ENCODE measurements at regions not wholly inside any gene's neighbourhood (a gene's known extent, or its start where the extent isn't known, plus 50 kb on each side); places are given as distances from the start of the nearest gene placed in this dataset.

DNA sequence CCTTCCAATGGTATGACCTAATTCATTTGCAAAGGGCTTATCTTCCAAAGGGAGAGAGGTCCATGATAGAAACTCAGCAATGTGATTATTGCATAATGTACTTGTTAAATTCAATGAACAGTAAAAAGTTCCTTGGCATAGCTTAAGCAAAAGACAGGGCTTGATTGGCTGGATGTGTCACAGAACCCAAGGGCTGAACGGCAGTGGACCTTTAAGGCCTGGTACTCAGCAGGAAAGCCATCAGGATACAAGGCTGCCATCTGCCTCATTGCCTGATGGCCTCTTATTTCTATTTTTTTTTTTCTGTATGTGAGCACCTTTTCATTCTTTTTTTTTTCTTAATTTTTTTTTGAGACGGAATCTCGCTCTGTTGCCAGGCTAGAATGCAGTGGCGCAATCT lies 208.9 kb upstream of the WSCD1 start:
- DNase-seq = no peak

GRCh38 chr17:5861854-5862253 lies 208.3 kb upstream of the WSCD1 start:
- DNase-seq = no peak

DNA sequence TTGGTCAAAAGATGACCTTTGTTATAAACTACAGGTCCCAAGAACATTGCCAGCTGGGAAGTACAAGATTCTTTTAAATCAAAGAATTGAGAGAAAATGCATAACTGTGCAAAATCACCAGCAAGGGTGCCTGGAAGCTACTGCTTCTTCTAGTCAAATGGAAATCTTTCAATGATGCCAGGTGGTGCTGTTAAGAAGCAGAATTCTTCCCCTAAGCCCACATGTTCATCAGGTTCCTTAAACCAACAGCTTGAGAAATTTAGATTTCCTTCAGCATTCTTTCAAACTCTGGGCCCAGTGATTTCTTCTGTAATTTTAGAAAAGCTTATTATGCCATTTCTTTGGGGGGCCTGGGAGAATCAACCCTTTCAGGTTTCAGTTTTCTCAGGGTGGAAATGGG lies 207.8 kb upstream of the WSCD1 start:
- DNase-seq = no peak

GRCh38 chr17:5864741-5865657 lies 205.2 kb upstream of the WSCD1 start:
- DNase-seq = no peak

DNA sequence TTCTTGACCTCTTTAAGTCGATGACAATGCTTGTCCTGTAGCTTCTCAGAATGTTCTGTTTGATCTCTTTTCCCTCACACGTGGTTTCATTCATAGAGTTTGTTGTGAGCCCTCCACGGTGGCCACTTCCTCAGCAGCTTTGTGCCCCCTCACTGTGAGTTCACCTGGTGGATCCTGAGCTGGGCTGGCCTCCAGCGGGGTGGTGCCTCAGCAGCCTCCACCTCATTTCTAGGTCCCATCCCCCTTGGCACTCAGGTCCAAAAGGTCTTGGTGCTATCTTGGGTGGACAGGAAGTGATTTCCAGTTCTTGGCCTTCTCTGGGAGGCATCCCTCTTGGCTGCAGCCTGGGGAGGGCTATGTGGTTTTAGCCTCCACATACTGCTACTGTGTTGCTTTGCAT lies 203.2 kb upstream of the WSCD1 start:
- no peak for DNase-seq

DNA sequence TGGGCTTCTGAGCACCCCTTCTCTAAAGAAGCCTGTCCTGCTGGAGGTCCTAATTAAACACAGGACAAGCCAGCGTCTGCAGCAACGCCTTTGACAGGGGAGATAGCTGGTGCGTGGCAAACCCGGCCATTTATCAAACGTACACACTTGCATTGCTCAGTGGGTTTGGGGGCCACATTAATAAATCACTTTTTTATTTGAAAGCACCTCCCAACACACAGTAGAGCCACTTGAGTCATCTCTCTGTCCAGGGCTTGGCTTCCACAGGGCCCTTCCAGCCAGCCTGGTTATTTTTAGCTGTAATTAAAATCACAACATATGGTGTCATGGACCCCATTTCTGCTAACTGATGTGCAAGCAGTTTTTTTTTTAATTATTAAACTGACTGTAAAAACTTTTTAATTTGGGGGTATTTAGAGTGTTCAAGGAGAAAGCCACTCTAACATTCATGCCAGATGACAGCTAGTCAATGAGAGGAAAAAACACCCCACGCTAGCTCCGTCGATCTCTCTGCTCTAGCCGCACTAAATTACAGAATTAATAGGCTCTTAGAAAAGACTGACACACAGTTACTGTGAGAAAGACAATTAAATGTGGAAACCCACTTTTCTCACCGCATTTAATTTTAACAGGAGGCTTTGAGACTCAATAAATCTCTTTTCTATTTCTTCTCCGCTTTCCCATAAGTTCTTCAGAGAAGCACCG lies 201.0 kb upstream of the WSCD1 start:
- no peak for DNase-seq

DNA sequence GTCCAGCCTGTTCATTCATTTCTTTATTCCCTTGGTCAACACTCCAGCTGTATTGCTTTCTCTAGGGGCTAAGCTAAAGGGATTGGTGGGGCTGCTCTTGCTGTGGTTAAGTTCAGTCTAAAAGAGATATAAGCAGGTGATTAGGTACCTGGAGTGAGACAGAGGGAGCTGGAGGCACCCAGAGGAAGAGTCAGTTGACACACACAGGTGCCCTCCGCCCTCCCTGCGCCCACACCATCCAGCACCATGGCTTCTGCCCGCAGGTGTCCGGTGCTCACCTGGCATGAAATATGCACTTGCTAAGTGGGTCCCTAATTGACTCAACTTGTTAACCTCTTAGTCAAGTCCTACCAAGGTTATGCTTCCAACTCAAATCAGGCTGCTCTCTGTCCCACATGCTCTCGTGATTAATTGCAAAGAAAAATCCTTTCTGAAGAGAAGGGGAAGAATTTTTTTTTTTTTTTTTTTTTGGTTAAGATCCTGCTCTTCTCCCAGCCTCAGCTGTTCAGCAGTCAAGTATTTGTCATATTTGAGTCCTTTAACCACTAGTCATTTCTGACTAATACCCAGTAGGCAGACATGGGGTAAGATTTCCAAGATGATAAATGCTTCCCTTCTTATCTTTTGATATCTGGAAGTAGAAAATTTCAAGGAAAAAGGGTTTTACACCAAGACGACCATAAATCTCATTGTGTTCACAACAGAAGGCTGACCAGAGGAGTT lies 199.8 kb upstream of the WSCD1 start:
- DNase-seq = no peak

DNA sequence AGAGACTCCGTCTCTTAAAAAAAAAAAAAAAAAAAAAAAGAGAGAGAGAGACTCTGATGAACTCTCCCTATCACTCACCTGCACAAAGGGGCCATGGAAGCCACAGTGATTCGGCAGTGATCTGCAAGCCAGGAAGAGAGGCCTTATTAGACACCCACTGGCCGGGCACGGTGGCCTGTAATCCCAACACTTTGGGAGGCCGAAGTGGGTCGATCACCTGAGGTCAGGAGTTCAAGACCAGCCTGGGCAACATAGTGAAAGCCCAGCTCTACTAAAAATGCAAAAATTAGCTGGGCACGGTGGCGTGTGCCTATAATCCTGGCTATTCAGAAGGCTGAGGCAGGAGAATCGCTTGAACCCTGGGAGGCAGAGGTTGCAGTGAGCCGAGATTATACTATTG lies 198.5 kb upstream of the WSCD1 start:
- DNase-seq = no peak

- DNase-seq = no peak
Measured at GRCh38 chr17:5872831-5873230, 197.3 kb upstream of the WSCD1 start.

- no peak for DNase-seq
Measured at GRCh38 chr17:5873781-5874180, 196.4 kb upstream of the WSCD1 start.

GRCh38 chr17:5874486-5874885 lies 195.7 kb upstream of the WSCD1 start:
- DNase-seq = peak in 17 of 58 donors; percentile 13 to 68 (median 27)

DNA sequence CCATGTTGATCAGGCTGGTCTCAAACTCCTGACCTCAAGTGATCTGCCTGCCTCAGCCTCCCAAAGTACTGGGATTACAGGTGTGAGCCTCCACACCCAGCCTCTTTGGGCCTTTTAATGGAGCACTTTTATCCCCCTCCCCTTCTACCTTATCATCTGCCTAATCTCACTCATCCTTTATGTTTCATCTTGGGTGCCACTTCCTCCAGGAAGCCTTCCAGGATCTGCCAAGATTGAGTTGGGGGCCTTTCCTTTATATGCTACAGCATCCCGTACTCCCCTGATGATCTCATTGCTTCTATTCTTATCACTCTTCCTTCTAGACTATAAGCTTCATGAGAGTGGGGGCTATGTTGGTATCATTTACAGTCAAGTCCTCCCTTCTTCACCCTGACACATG lies 192.8 kb upstream of the WSCD1 start:
- no peak for DNase-seq

DNA sequence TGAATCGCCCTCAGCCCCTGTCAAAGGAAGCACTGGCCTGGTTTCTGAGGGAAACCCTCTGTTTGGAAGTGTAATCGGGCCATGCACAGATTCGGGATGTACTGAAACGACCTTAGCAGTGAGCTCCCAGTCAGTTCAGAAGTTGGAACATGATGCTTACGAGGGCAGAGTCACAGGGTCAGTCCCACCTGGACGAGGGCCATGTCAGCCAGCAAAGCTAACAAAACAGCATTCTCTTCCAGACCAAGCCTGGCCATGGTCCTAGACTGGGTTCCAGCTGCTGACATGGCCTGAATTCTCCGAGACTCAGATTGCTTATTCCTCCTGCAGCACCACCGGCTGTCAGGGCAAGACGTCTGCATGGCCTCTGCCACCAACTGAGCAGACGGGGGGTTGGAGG lies 192.2 kb upstream of the WSCD1 start:
- peak in 54 of 58 donors; percentile 10 to 92 (median 71) for DNase-seq

DNA sequence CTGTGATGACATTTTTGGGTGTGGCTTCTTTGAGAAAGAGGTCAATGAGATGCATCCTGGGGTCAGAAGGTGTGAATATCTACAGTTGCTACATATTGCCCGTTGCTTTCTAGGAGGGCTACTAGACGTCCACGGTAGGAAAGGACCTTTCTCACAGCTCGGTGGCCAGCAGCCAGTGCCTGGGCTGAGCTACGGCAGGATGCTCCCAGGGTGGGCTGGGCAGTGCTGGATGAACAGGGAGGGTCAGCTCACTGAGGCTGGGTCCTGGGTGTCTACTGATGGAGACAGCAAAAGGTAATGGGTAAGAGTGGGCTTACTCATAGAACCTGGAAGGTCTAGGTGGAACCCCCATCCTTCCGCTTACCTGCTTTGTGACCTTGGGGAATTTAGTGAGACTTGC lies 188.3 kb upstream of the WSCD1 start:
- DNase-seq = no peak

DNA sequence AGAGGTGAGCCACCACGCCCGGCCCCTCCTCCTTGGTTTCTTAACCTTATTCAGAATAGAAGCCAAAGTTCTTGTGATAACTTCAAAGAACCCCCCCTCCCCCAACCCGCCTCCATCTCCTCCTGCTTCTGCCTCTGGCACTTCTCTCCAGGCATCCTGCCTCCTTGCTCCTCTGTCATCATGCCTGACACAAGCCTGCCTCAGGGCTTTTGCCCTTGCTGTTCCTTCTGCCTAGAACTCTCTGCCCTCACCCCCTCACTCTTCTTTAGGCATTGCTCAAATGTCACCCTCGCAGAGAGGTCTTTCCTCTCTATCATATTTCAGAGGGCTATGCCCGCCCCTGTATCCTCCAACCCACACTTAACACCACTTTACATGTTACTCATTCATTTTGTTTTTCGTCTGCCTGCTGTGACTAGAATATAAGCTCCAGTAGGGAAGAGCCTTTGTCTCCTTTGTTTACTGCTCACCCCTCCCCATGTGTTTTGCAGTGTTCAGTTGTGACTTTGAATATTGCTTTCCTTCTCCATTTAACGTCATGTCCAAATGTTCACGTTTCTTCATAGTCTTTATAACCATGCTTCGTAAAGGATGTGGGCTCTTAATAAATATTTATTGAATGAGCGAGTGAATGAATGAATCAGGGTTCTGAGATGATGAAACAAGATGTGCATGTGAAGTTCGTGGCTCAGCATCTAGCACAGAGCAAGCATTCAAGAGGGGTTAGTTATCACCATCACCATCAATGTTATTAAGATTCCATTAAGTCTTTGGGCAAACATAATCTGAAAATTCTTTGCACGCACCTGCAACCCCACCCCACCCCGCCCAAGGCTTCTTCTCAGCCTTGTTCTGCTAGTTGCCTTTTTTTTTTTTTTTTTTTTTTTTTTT lies 186.2 kb upstream of the WSCD1 start:
- no peak for DNase-seq

- DNase-seq = no peak
Measured at GRCh38 chr17:5885336-5885735, 184.8 kb upstream of the WSCD1 start.

DNA sequence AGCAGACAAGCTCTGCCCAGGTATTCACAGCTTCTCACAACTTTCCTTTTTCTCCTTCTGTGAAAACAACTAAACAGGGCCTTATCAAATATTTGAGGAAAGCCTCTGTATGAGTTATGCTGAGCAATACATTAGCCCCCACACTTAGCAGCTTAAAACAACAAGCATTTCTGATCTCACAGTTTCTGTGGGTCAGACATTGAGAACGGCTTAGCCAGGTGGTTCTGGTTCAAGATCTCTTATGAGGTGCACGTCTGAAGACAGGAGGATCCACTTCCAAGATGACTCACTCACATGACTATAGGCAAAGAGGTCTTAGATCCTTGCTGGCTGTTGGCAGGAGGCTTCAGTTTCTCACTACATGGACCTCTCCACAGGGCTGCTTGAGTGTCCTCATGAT lies 181.4 kb upstream of the WSCD1 start:
- no peak for DNase-seq

- peak in 15 of 58 donors; percentile 4 to 66 (median 22) for DNase-seq
Measured at GRCh38 chr17:5892921-5893675, 177.1 kb upstream of the WSCD1 start.

DNA sequence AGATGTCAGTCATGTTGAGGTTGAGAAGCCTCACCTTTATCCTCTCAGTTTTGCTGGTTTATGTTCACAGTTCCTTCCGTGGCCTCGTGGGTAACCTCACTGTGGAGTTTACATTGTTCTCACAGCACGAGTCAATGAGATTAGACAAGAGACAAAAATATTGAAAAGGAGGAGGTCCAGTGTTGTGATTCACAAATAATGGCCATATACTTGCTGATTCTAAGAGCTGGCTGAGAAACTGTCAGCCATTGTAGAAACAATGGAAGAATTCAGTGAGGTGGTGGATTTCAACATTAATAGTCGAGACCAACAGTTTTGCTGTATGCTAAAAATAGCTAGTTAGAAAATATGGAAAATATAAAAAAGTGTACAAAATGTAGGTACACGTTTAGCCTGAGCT lies 176.4 kb upstream of the WSCD1 start:
- no peak for DNase-seq

GRCh38 chr17:5895276-5895675 lies 174.9 kb upstream of the WSCD1 start:
- no peak for DNase-seq
